ENCODE measurements at regions not wholly inside any gene's neighbourhood (a gene's known extent, or its start where the extent isn't known, plus 50 kb on each side); places are given as distances from the start of the nearest gene placed in this dataset.

GRCh38 chr6:90939906-90940305 is 353.0 kb upstream of the MAP3K7 start:
- Mint-ChIP-seq H3K4me3 (no peak overlapping the region), H3K36me3 (ENCODE audit: insufficient read depth) (no peaks in the 10 kb centered on the region)

GRCh38 chr6:90938122-90938521 is 351.2 kb upstream of the MAP3K7 start:
- ATAC-seq (replicated peaks) (no peak), DNase-seq (no peak)
- Mint-ChIP-seq H3K4me3 (no peak overlapping the region), H3K4me1 (ENCODE audit: low read depth in 2 of 2) (peaks cover 4 to 6% of the 10 kb centered on the region in 2 donors), H3K36me3 (ENCODE audit: insufficient read depth) (no peaks in the 10 kb centered on the region), H3K9me3 (no peaks in the 10 kb centered on the region), H3K27me3 (peaks cover 0 to 15% of the 10 kb centered on the region in 2 donors), H3K27ac (no peak overlapping the region)

More at GRCh38 chr6:90939906-90940305, 353.0 kb upstream of the MAP3K7 start:
- no peak for ATAC-seq (replicated peaks)
- H3K27me3 Mint-ChIP-seq = peaks cover 0 to 9% of the 10 kb centered on the region in 2 donors
- no peaks in the 10 kb centered on the region for H3K9me3 Mint-ChIP-seq
- H3K4me1 Mint-ChIP-seq (ENCODE audit: low read depth in 2 of 2) = peaks cover 4 to 6% of the 10 kb centered on the region in 2 donors
- DNase-seq = no peak
- peak overlapping the region; percentile 10 to 53 for H3K27ac Mint-ChIP-seq

DNA sequence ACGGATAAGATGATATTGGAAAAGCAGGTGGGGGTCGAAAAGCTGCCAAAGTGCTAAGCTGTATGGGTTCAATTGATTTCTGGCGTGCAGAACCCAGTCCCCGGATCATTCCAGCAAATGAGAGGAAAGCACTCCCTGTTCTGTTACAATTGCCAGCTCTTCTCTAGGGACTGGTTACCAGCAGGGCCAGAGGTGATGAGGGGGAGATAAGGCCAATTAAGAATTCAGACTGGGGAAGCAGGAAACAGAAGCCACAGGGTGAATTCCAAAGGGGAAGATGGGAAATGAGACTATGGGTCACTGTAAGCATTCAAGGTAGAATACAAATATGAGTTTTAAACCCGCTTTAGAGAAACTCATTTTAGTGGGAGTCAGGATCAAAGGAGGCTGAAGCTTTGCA is 349.4 kb upstream of the MAP3K7 start:
- DNase-seq (no peak), ATAC-seq (replicated peaks) (no peak)
- no peaks in the 10 kb centered on the region for H3K36me3 Mint-ChIP-seq (ENCODE audit: insufficient read depth)
- H3K4me1 Mint-ChIP-seq (ENCODE audit: low read depth in 2 of 2) = peaks cover 4 to 6% of the 10 kb centered on the region in 2 donors
- H3K27me3 Mint-ChIP-seq = peaks cover 6 to 33% of the 10 kb centered on the region in 2 donors
- H3K27ac Mint-ChIP-seq = no peak overlapping the region
- H3K9me3 Mint-ChIP-seq = no peaks in the 10 kb centered on the region
- no peak overlapping the region for H3K4me3 Mint-ChIP-seq

GRCh38 chr6:90934966-90935365 is 348.1 kb upstream of the MAP3K7 start:
- H3K9me3 Mint-ChIP-seq = no peaks in the 10 kb centered on the region

DNA sequence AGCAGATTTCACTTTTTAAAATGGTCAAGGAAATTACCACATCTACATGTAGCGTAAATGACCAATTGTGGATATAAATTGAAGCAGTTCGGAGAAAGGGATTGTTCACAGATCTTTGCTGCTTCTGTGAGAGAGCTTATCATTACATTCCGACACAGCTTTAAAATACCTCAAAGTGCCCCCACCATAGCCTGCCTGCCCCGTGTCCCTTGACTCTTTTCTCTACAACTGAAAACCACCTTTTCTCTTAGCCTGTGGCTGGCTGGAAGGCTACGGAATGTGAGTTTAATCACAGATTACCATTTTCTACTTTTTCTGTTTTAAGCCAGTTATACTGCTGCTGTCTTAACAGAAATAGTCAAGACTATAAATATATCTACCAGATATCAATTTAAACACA is 347.2 kb upstream of the MAP3K7 start:
- Mint-ChIP-seq H3K36me3 (ENCODE audit: insufficient read depth) (no peaks in the 10 kb centered on the region), H3K27ac (no peak overlapping the region), H3K9me3 (no peaks in the 10 kb centered on the region), H3K27me3 (peaks cover 6 to 46% of the 10 kb centered on the region in 2 donors), H3K4me3 (no peak overlapping the region), H3K4me1 (ENCODE audit: low read depth in 2 of 2) (no peaks in the 10 kb centered on the region)
- ATAC-seq (replicated peaks) (no peak), DNase-seq (no peak)

More at GRCh38 chr6:90934966-90935365, 348.1 kb upstream of the MAP3K7 start:
- Mint-ChIP-seq H3K4me3 (no peak overlapping the region), H3K27me3 (peaks cover 6 to 37% of the 10 kb centered on the region in 2 donors), H3K27ac (no peak overlapping the region), H3K36me3 (ENCODE audit: insufficient read depth) (no peaks in the 10 kb centered on the region), H3K4me1 (ENCODE audit: low read depth in 2 of 2) (no peaks in the 10 kb centered on the region)
- ATAC-seq (replicated peaks) = no peak
- DNase-seq = no peak

DNA sequence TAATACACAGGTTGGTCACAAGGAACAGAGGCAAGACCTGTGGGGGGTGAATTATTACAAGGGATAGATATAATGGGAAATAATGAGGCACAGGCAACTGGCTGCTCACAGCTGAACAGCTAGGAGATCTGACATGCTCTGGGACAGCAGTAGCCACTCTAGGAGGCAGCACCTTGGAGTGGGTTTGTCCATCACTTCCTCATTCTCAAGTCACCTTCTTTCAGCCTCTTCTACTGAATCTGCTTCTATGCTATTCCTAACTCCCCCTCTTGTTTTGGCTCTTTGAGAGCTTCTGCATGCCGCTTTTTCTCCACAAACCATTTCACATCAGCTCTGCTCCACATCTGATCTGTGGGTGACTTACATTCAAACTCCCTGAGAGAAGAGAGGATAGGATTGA is 345.5 kb upstream of the MAP3K7 start:
- no peak overlapping the region for H3K4me3 Mint-ChIP-seq
- no peaks in the 10 kb centered on the region for H3K4me1 Mint-ChIP-seq (ENCODE audit: low read depth in 2 of 2)
- DNase-seq = no peak
- no peaks in the 10 kb centered on the region for H3K36me3 Mint-ChIP-seq (ENCODE audit: insufficient read depth)
- no peak overlapping the region for H3K27ac Mint-ChIP-seq
- peaks cover 6 to 46% of the 10 kb centered on the region in 2 donors for H3K27me3 Mint-ChIP-seq
- no peak for ATAC-seq (replicated peaks)
- H3K9me3 Mint-ChIP-seq = no peaks in the 10 kb centered on the region

GRCh38 chr6:90928051-90928450 is 341.2 kb upstream of the MAP3K7 start:
- DNase-seq (no peak), ATAC-seq (replicated peaks) (no peak)
- Mint-ChIP-seq H3K9me3 (peaks cover 0 to 1% of the 10 kb centered on the region in 2 donors), H3K4me3 (no peak overlapping the region), H3K36me3 (ENCODE audit: insufficient read depth) (no peaks in the 10 kb centered on the region), H3K27ac (no peak overlapping the region), H3K4me1 (ENCODE audit: low read depth in 2 of 2) (no peaks in the 10 kb centered on the region), H3K27me3 (peaks cover 6 to 31% of the 10 kb centered on the region in 2 donors)

- Mint-ChIP-seq H3K9me3 (peaks cover 0 to 1% of the 10 kb centered on the region in 2 donors), H3K27ac (no peak overlapping the region), H3K36me3 (ENCODE audit: insufficient read depth) (no peaks in the 10 kb centered on the region), H3K27me3 (peaks cover 0 to 12% of the 10 kb centered on the region in 2 donors), H3K4me3 (no peak overlapping the region), H3K4me1 (ENCODE audit: low read depth in 2 of 2) (no peaks in the 10 kb centered on the region)
- ATAC-seq (replicated peaks) (no peak), DNase-seq (no peak)
Measured at GRCh38 chr6:90925726-90926125, 338.9 kb upstream of the MAP3K7 start.

DNA sequence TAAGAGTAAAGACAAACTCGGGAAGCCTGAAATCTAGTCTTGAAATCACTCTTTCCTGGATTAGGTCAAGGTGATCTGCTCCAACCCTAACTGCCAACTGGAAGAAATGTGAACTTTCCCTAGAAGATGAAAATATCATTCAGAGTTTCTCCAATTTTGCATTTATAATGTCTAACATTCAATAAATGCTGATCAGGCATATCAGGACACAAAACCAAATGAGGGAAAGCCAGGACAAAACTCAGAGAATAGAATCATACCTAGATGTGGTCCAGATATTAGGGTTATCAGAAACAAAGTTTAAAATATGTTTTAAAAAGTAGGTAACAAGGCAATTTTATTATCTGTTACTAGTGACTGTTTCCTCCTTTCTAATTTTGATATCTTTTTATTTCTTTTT is 335.5 kb upstream of the MAP3K7 start:
- H3K4me3 Mint-ChIP-seq = no peak overlapping the region
- H3K36me3 Mint-ChIP-seq (ENCODE audit: insufficient read depth) = no peaks in the 10 kb centered on the region
- ATAC-seq (replicated peaks) = no peak
- peaks cover 0 to 1% of the 10 kb centered on the region in 2 donors for H3K9me3 Mint-ChIP-seq
- no peaks in the 10 kb centered on the region for H3K27me3 Mint-ChIP-seq
- no peak for DNase-seq
- no peak overlapping the region for H3K27ac Mint-ChIP-seq
- no peaks in the 10 kb centered on the region for H3K4me1 Mint-ChIP-seq (ENCODE audit: low read depth in 2 of 2)

- Mint-ChIP-seq H3K27me3 (peaks cover 7 to 27% of the 10 kb centered on the region in 2 donors), H3K9me3 (peaks cover 0 to 4% of the 10 kb centered on the region in 2 donors), H3K36me3 (ENCODE audit: insufficient read depth) (no peaks in the 10 kb centered on the region), H3K4me1 (ENCODE audit: low read depth in 2 of 2) (no peaks in the 10 kb centered on the region), H3K27ac (no peak overlapping the region), H3K4me3 (no peak overlapping the region)
- DNase-seq (no peak), ATAC-seq (replicated peaks) (no peak)
Measured at GRCh38 chr6:90918361-90918760, 331.5 kb upstream of the MAP3K7 start.

- Mint-ChIP-seq H3K27me3 (peaks cover 7 to 27% of the 10 kb centered on the region in 2 donors), H3K4me1 (ENCODE audit: low read depth in 2 of 2) (no peaks in the 10 kb centered on the region), H3K36me3 (ENCODE audit: insufficient read depth) (no peaks in the 10 kb centered on the region), H3K9me3 (peaks cover 0 to 4% of the 10 kb centered on the region in 2 donors), H3K4me3 (no peak overlapping the region), H3K27ac (no peak overlapping the region)
- no peak for DNase-seq
- ATAC-seq (replicated peaks) = no peak
Measured at GRCh38 chr6:90917376-90917775, 330.5 kb upstream of the MAP3K7 start.

DNA sequence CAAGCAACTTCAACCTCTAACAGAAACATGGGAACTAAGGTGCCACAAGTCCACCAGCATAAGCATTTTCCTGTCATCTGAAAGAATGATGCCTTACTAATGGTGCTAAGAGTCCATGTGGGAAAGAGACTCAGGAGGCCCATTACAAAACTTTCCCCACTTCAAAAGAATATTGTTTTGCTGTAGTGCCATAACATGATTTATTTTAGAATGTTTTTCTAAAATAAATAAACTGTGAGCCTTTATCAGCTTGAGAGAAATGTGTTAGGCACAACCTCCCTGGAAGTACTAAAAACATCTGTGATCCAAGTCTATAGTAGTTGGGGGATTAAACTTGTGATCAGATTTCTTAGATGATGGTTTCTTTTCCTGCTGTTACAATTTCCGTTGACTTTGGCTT is 330.1 kb upstream of the MAP3K7 start:
- no peaks in the 10 kb centered on the region for H3K4me1 Mint-ChIP-seq (ENCODE audit: low read depth in 2 of 2)
- H3K4me3 Mint-ChIP-seq = no peak overlapping the region
- peaks cover 0 to 4% of the 10 kb centered on the region in 2 donors for H3K9me3 Mint-ChIP-seq
- DNase-seq (no peak), ATAC-seq (replicated peaks) (no peak)
- H3K36me3 Mint-ChIP-seq (ENCODE audit: insufficient read depth) = no peaks in the 10 kb centered on the region
- no peak overlapping the region for H3K27ac Mint-ChIP-seq
- H3K27me3 Mint-ChIP-seq = peaks cover 7 to 27% of the 10 kb centered on the region in 2 donors

DNA sequence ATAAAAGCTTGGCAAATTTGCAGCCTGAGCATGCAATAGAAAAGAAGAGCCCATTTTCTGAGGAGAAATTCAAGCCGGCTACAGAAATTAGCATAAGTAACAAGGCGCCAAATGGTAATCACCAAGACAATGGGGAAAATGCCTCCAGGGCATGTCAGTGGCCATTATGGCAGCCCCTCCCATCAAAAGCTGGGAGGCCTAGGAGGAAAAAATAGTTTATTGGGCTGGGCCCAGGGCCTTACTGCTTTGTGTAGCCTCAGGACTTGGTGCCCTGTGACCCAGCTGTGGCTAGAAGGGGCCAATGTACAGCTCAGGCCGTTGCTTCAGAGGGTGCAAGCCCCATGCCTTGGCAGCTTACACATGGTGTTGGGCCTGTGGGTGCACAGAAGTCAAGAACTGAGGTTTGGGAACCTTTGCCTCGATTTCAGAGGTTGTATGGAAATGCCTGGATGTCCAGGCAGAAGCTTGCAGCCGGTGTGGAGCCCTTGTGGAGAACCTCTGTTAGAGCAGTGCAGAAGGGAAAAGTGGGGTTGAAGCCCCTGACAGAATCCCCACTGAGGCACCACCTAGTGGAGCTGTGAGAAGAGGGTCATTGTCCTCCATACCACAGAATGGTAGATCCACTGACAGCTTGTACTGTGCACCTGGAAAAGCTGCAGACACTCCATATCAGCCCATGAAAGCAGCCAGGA is 328.5 kb upstream of the MAP3K7 start:
- Mint-ChIP-seq H3K27me3 (peaks cover 7 to 27% of the 10 kb centered on the region in 2 donors), H3K4me3 (no peak overlapping the region), H3K36me3 (ENCODE audit: insufficient read depth) (no peaks in the 10 kb centered on the region), H3K4me1 (ENCODE audit: low read depth in 2 of 2) (no peaks in the 10 kb centered on the region), H3K27ac (no peak overlapping the region), H3K9me3 (peaks cover 0 to 4% of the 10 kb centered on the region in 2 donors)
- no peak for DNase-seq
- ATAC-seq (replicated peaks) = no peak

- DNase-seq = no peak
- peaks cover 0 to 6% of the 10 kb centered on the region in 2 donors for H3K9me3 Mint-ChIP-seq
- H3K27me3 Mint-ChIP-seq = peaks cover 7 to 27% of the 10 kb centered on the region in 2 donors
- H3K4me3 Mint-ChIP-seq = no peak overlapping the region
- H3K36me3 Mint-ChIP-seq (ENCODE audit: insufficient read depth) = no peaks in the 10 kb centered on the region
- no peaks in the 10 kb centered on the region for H3K4me1 Mint-ChIP-seq (ENCODE audit: low read depth in 2 of 2)
- ATAC-seq (replicated peaks) = no peak
- H3K27ac Mint-ChIP-seq = no peak overlapping the region
Measured at GRCh38 chr6:90914312-90914711, 327.4 kb upstream of the MAP3K7 start.

Measured in effector memory CD8-positive, alpha-beta T cell (primary cell).